Stimulated activated CD8-positive, alpha-beta memory T cell treated with anti-CD3 and anti-CD28 coated beads, Interleukin-15, amount 100 ng/mL, for 1 hour (primary cell): ENCODE measurements at regions not wholly inside any gene's neighbourhood (a gene's known extent, or its start where the extent isn't known, plus 50 kb on each side); places are given as distances from the start of the nearest gene placed in this dataset.

Experiments
- DNase-seq: peaks from one replicate; pipeline ENCODE4 v3.0.0-alpha.2; 2020; ENCODE audit warnings: low read depth

- DNase-seq = no peak
These were observed 383.6 kb upstream of the SEMA6D start for GRCh38 chr15:47333734-47334133.

GRCh38 chr15:47334805-47335535, 382.3 kb upstream of the SEMA6D start:
- no peak for DNase-seq

GRCh38 chr15:47337106-47337505, 380.2 kb upstream of the SEMA6D start:
- no peak for DNase-seq

- DNase-seq = no peak
These were observed 379.5 kb upstream of the SEMA6D start for GRCh38 chr15:47337836-47338235.

- no peak for DNase-seq
These were observed 378.5 kb upstream of the SEMA6D start for GRCh38 chr15:47338771-47339170.

GRCh38 chr15:47339800-47340570, 377.3 kb upstream of the SEMA6D start:
- no peak for DNase-seq

- no peak for DNase-seq
These were observed 376.8 kb upstream of the SEMA6D start for GRCh38 chr15:47340571-47340920.

GRCh38 chr15:47349179-47349578, 368.1 kb upstream of the SEMA6D start:
- DNase-seq = no peak

- DNase-seq = no peak
These were observed 365.8 kb upstream of the SEMA6D start for GRCh38 chr15:47351501-47351900.

- DNase-seq = no peak
These were observed 365.1 kb upstream of the SEMA6D start for GRCh38 chr15:47352217-47352616.

GRCh38 chr15:47355759-47356158, 361.5 kb upstream of the SEMA6D start:
- DNase-seq = no peak

- no peak for DNase-seq
These were observed 361.0 kb upstream of the SEMA6D start for GRCh38 chr15:47356297-47356696.

- DNase-seq = no peak
These were observed 358.4 kb upstream of the SEMA6D start for GRCh38 chr15:47358876-47359275.

GRCh38 chr15:47360305-47360704, 357.0 kb upstream of the SEMA6D start:
- DNase-seq = no peak

- no peak for DNase-seq
These were observed 355.0 kb upstream of the SEMA6D start for GRCh38 chr15:47362118-47362905.

- no peak for DNase-seq
These were observed 353.7 kb upstream of the SEMA6D start for GRCh38 chr15:47363653-47364052.

- DNase-seq = no peak
These were observed 352.8 kb upstream of the SEMA6D start for GRCh38 chr15:47364230-47365141.

- DNase-seq = no peak
These were observed 350.4 kb upstream of the SEMA6D start for GRCh38 chr15:47366884-47367283.

GRCh38 chr15:47367726-47368390, 349.4 kb upstream of the SEMA6D start:
- DNase-seq = no peak

GRCh38 chr15:47371939-47372338, 345.4 kb upstream of the SEMA6D start:
- DNase-seq = no peak

GRCh38 chr15:47374222-47374621, 343.1 kb upstream of the SEMA6D start:
- no peak for DNase-seq
